Neural cell (in vitro differentiated cells): ENCODE measurements at regions not wholly inside any gene's neighbourhood (a gene's known extent, or its start where the extent isn't known, plus 50 kb on each side); places are given as distances from the start of the nearest gene placed in this dataset.

Experiments
- EP300 ChIP-seq: fragments of 450-650 bp; conservative IDR thresholded peaks from 2 replicates; pipeline ENCODE4 v1.6.1; 2014; ENCODE audit warnings: antibody characterized with exemption, mild to moderate bottlenecking, moderate library complexity; ENCODE audit not compliant: poor library complexity, severe bottlenecking
- EZH2 ChIP-seq: fragments of 200-600, 300-800 bp; shearing (Covaris generic), sonication (generic); IDR thresholded peaks from 2 replicates; pipeline ENCODE4 v1.6.1; 2014; ENCODE audit warnings: antibody characterized with exemption, low read length, borderline replicate concordance, mild to moderate bottlenecking; ENCODE audit not compliant: insufficient read depth, poor library complexity, severe bottlenecking
- MXI1 ChIP-seq: fragments of 450-650 bp; conservative IDR thresholded peaks from 2 replicates; pipeline ENCODE4 v1.6.1; 2014; ENCODE audit warnings: antibody characterized with exemption, mild to moderate bottlenecking; ENCODE audit not compliant: poor library complexity, severe bottlenecking
- POLR2AphosphoS5 ChIP-seq: IDR thresholded peaks from 2 replicates; pipeline ENCODE4 v1.6.1; 2012
- TAF1 ChIP-seq: IDR thresholded peaks from 2 replicates; pipeline ENCODE4 v1.6.1; 2012; ENCODE audit warnings: low read depth
- TF ChIP-seq, protein P1 (sequence below): fragments of 450-650 bp; IDR thresholded peaks from 2 replicates; pipeline ENCODE4 v1.5.1; 2014; ENCODE audit warnings: antibody characterized with exemption, mild to moderate bottlenecking, moderate library complexity; ENCODE audit not compliant: poor library complexity, severe bottlenecking
- TF ChIP-seq, protein P2 (sequence below): IDR thresholded peaks from 2 replicates; pipeline ENCODE4 v1.6.1; 2012; ENCODE audit warnings: borderline replicate concordance

DNA sequence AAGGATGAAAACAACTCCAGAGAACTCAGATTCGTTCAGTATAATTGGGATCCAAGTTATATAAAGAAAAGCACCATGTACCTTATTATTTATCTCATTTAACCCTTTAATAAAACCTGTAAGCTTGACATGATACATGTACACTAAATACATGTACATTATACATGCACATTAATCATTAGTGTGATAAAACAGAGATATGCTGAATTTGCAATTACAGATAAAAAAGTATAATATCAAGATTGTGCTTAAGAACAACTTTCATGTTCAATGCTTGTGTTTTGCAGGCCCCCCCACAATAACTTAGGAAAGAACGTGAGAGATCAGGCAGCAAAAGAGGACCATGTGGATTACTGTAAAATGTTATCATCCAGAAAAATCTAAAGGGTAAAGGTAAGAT is 385.4 kb upstream of the GYPC start:
- TF ChIP-seq, protein P1, sequence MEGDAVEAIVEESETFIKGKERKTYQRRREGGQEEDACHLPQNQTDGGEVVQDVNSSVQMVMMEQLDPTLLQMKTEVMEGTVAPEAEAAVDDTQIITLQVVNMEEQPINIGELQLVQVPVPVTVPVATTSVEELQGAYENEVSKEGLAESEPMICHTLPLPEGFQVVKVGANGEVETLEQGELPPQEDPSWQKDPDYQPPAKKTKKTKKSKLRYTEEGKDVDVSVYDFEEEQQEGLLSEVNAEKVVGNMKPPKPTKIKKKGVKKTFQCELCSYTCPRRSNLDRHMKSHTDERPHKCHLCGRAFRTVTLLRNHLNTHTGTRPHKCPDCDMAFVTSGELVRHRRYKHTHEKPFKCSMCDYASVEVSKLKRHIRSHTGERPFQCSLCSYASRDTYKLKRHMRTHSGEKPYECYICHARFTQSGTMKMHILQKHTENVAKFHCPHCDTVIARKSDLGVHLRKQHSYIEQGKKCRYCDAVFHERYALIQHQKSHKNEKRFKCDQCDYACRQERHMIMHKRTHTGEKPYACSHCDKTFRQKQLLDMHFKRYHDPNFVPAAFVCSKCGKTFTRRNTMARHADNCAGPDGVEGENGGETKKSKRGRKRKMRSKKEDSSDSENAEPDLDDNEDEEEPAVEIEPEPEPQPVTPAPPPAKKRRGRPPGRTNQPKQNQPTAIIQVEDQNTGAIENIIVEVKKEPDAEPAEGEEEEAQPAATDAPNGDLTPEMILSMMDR, result no peak
- TF ChIP-seq, protein P2, sequence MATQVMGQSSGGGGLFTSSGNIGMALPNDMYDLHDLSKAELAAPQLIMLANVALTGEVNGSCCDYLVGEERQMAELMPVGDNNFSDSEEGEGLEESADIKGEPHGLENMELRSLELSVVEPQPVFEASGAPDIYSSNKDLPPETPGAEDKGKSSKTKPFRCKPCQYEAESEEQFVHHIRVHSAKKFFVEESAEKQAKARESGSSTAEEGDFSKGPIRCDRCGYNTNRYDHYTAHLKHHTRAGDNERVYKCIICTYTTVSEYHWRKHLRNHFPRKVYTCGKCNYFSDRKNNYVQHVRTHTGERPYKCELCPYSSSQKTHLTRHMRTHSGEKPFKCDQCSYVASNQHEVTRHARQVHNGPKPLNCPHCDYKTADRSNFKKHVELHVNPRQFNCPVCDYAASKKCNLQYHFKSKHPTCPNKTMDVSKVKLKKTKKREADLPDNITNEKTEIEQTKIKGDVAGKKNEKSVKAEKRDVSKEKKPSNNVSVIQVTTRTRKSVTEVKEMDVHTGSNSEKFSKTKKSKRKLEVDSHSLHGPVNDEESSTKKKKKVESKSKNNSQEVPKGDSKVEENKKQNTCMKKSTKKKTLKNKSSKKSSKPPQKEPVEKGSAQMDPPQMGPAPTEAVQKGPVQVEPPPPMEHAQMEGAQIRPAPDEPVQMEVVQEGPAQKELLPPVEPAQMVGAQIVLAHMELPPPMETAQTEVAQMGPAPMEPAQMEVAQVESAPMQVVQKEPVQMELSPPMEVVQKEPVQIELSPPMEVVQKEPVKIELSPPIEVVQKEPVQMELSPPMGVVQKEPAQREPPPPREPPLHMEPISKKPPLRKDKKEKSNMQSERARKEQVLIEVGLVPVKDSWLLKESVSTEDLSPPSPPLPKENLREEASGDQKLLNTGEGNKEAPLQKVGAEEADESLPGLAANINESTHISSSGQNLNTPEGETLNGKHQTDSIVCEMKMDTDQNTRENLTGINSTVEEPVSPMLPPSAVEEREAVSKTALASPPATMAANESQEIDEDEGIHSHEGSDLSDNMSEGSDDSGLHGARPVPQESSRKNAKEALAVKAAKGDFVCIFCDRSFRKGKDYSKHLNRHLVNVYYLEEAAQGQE, result no peak
- no peak for TF ChIP-seq MXI1
- TF ChIP-seq EP300, result no peak
- TF ChIP-seq EZH2, result no peak
- TF ChIP-seq POLR2AphosphoS5, result no peak
- no peak for TF ChIP-seq TAF1
